ENCODE measurements at regions not wholly inside any gene's neighbourhood (a gene's known extent, or its start where the extent isn't known, plus 50 kb on each side); places are given as distances from the start of the nearest gene placed in this dataset.

GRCh38 chr22:22316589-22316988 lies 72.0 kb downstream of the VPREB1 start (continued):
- TF ChIP-seq ZNF280B (CRISPR knock-in tag; IDR thresholded peaks at IDR 0.05; ENCODE audit: borderline replicate concordance) = no peak
- no peak for TF ChIP-seq MTERF4 (CRISPR knock-in tag; IDR thresholded peaks at IDR 0.05)
- no peak for TF ChIP-seq ZNF367 (CRISPR knock-in tag; IDR thresholded peaks at IDR 0.05; ENCODE audit: borderline replicate concordance)
- no peak for TF ChIP-seq RNF219 (CRISPR knock-in tag; IDR thresholded peaks at IDR 0.05)
- TF ChIP-seq CEBPG (CRISPR knock-in tag; IDR thresholded peaks at IDR 0.05) = no peak
- TF ChIP-seq SP140L (CRISPR knock-in tag; IDR thresholded peaks at IDR 0.05; ENCODE audit: borderline replicate concordance) = no peak
- no peak for TF ChIP-seq KDM2A (CRISPR knock-in tag; IDR thresholded peaks at IDR 0.05; ENCODE audit: borderline replicate concordance, low read depth)
- TF ChIP-seq ZNF670 (CRISPR knock-in tag; IDR thresholded peaks at IDR 0.05; ENCODE audit: borderline replicate concordance) = no peak

All from HepG2 (cell line).